Gastroesophageal sphincter (tissue), 3 donors: ENCODE measurements at regions not wholly inside any gene's neighbourhood (a gene's known extent, or its start where the extent isn't known, plus 50 kb on each side); places are given as distances from the start of the nearest gene placed in this dataset.

Experiments
- EP300 ChIP-seq: sonication (generic); formaldehyde crosslinking; IDR thresholded peaks from one replicate; pipeline ENCODE4 v1.6.1; 2017; ENCODE audit warnings: antibody characterized with exemption, mild to moderate bottlenecking
- POLR2A ChIP-seq, 2 donors: fragments of 450-650 bp; IDR thresholded peaks; one replicate each; pipeline ENCODE4 v1.6.1; 2017; ENCODE audit warnings: antibody characterized with exemption in 2 of 2, mild to moderate bottlenecking in 2 of 2, moderate library complexity in 1 of 2
- POLR2AphosphoS5 ChIP-seq: sonication (generic); formaldehyde crosslinking; IDR thresholded peaks from one replicate; pipeline ENCODE4 v1.6.1; 2017; ENCODE audit warnings: antibody characterized with exemption
- TF ChIP-seq, protein P1 (sequence below), 4 experiments: fragments of 200-600 bp in 2 of 4; fragments of 450-650 bp in 2 of 4; sonication (generic) in 1 of 4; IDR thresholded peaks; one replicate each; pipeline ENCODE4 v1.5.1; 2017 to 2019; ENCODE audit warnings: antibody characterized with exemption in 4 of 4, mild to moderate bottlenecking in 2 of 4, moderate library complexity in 2 of 4

GRCh38 chr3:76565496-76566210 is 474.2 kb upstream of the ROBO2 start:
- TF ChIP-seq POLR2A (IDR thresholded peaks at IDR 0.05): no peak
- TF ChIP-seq, protein P1, sequence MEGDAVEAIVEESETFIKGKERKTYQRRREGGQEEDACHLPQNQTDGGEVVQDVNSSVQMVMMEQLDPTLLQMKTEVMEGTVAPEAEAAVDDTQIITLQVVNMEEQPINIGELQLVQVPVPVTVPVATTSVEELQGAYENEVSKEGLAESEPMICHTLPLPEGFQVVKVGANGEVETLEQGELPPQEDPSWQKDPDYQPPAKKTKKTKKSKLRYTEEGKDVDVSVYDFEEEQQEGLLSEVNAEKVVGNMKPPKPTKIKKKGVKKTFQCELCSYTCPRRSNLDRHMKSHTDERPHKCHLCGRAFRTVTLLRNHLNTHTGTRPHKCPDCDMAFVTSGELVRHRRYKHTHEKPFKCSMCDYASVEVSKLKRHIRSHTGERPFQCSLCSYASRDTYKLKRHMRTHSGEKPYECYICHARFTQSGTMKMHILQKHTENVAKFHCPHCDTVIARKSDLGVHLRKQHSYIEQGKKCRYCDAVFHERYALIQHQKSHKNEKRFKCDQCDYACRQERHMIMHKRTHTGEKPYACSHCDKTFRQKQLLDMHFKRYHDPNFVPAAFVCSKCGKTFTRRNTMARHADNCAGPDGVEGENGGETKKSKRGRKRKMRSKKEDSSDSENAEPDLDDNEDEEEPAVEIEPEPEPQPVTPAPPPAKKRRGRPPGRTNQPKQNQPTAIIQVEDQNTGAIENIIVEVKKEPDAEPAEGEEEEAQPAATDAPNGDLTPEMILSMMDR (IDR thresholded peaks at IDR 0.05): no peak
- TF ChIP-seq POLR2AphosphoS5: no peak
- TF ChIP-seq EP300: no peak
